GM12865 (cell line): ENCODE measurements at regions not wholly inside any gene's neighbourhood (a gene's known extent, or its start where the extent isn't known, plus 50 kb on each side); places are given as distances from the start of the nearest gene placed in this dataset.

ENCODE experiments used
- DNase-seq: peaks from one replicate; pipeline ENCODE4 v3.0.0; 2010; ENCODE audit warnings: low read depth
- H3K4me3 ChIP-seq: 2 replicates; pipeline ENCODE4 v1.5.1; 2011; ENCODE audit warnings: mild to moderate bottlenecking, low read depth, low read length, control low read depth
- CTCF ChIP-seq: IDR thresholded peaks from 2 replicates; pipeline ENCODE4 v1.5.1; 2011; ENCODE audit warnings: low read length, control low read depth, low read depth, inconsistent platforms; ENCODE audit not compliant: insufficient read depth; ENCODE audit errors: missing control alignments

- no peak for DNase-seq
- TF ChIP-seq CTCF: no peak
- no peak overlapping the region for H3K4me3 ChIP-seq
Observed at GRCh38 chr5:148898413-148899075, 72.1 kb downstream of the ADRB2 start.

GRCh38 chr5:148899993-148900392 lies 73.6 kb downstream of the ADRB2 start:
- no peak overlapping the region for H3K4me3 ChIP-seq
- TF ChIP-seq CTCF: no peak

GRCh38 chr5:148902478-148902877 lies 76.1 kb downstream of the ADRB2 start:
- TF ChIP-seq CTCF: no peak
- DNase-seq: no peak
- H3K4me3 ChIP-seq: no peak overlapping the region

More at GRCh38 chr5:148899993-148900392, 73.6 kb downstream of the ADRB2 start:
- DNase-seq: no peak

- no peak overlapping the region for H3K4me3 ChIP-seq
- no peak for TF ChIP-seq CTCF
- no peak for DNase-seq
Observed at GRCh38 chr5:148903587-148903986, 77.2 kb downstream of the ADRB2 start.

GRCh38 chr5:148904440-148904839 lies 78.0 kb downstream of the ADRB2 start:
- no peak overlapping the region for H3K4me3 ChIP-seq
- DNase-seq: no peak
- TF ChIP-seq CTCF: no peak

GRCh38 chr5:148905541-148905940 lies 79.1 kb downstream of the ADRB2 start:
- TF ChIP-seq CTCF: no peak
- H3K4me3 ChIP-seq: no peak overlapping the region
- no peak for DNase-seq

- DNase-seq: no peak
- TF ChIP-seq CTCF: no peak
- no peak overlapping the region for H3K4me3 ChIP-seq
Observed at GRCh38 chr5:148906968-148907367, 80.6 kb downstream of the ADRB2 start.
